ENCODE measurements at regions not wholly inside any gene's neighbourhood (a gene's known extent, or its start where the extent isn't known, plus 50 kb on each side); places are given as distances from the start of the nearest gene placed in this dataset.

GRCh38 chr22:22037740-22038139, 55.2 kb upstream of the TOP3B start:
- TF ChIP-seq CTCF (IDR thresholded peaks at IDR 0.05; ENCODE audit: insufficient read depth, low read length) (no peak), REST (IDR thresholded peaks at IDR 0.05; ENCODE audit: insufficient replicate concordance, low read depth) (no peak), POLR2AphosphoS5 (IDR thresholded peaks at IDR 0.05; ENCODE audit: low read depth) (no peak)
